NCI-H187 treated with DMSO at 0.1 percent for 48 hours (cell line): ENCODE measurements at regions not wholly inside any gene's neighbourhood (a gene's known extent, or its start where the extent isn't known, plus 50 kb on each side); places are given as distances from the start of the nearest gene placed in this dataset.

Experiments
- DNase-seq: peaks from one replicate; lab custom pipeline; 2025; lab: John Stamatoyannopoulos, UW

DNA sequence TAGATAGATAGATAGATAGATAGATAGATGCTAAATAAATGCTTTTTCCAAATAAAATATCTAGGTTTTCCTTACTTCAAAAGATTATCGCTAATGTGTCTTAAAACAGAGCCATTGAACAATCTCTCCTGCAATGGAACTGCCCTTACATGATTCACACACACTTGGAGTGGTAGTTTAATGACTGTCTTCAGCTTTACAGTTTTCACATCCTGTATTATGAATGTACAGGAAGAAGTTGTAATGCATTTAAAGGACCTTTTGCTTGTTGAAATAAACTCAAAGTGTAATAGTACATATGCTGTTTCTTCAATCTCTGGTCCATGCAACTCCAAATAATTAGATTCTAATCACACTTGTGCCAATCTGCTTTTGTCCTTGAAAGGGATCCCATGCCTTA is 797.6 kb upstream of the CDH2 start:
- DNase-seq, result no peak

- no peak for DNase-seq
These were observed 796.4 kb upstream of the CDH2 start for GRCh38 chr18:28973324-28973723.

DNA sequence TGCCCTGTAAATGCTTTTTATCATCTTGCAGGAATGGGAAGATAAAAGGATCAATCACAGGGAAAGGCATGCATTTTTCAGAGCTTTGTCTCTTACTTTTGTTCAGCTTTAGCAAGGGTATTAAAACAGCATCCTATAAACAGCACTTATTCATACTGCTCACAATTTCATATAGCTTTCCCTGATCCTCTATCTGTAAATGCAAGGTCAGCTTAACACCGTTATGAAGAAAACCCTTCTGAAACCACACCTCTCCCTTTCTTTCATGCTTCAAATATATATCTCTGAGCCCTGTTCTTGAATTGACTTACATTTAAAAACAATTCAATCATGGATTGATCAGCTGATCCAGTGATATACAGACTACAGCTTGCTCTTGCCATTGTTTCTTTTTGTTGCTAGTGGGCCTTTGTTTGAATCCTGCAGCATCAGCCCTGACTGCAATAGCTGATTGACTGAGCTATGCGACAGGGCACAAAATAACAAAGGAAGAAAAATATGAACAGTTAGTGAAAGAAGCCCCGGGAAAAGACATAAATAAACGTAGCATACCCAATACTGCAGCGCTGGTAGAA is 795.5 kb upstream of the CDH2 start:
- no peak for DNase-seq

DNA sequence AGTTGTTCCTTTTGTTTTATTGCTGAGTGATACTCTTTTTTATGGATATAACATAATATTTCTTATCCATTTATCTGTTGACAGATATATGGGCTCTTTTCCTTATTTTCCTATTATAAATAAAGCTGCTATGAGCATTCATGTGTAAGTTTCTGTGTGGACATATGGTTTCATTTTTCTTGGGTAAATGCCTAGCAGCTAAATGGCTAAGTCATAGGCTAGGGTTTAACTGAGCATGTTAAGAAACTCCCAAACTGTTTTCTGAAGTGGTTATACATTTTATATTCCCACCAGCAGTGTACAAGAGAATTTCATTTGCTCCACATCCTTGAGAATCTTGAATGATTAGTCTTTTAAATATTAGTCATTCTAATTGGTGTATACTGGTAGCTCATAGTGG is 786.6 kb upstream of the CDH2 start:
- no peak for DNase-seq

DNA sequence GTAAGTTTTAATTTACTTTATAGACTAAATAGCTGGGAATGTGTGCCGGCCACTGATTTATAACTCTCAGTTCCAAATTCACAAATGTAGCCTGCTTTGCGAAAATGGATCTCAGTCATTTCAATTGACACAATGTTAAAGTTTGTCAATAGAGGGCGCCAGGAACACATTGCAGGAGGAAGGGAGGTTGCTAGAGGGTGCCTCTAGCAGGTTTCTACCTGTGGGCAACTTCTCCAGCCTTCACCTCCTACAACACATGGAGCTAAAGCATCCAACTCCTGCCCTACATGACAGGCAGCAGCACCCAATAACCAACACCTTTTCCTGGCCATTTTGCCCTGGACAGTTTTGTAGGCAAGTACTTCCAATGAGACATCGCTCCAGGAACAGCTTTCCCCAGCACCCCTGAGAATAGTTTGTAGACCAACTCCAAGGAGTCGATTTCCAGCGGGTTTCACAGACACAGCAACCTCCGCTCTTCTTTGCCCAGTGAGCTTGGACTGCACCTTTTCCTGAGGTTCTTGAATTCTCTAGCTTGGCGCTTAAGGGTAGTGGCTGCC is 784.8 kb upstream of the CDH2 start:
- DNase-seq, result no peak

DNA sequence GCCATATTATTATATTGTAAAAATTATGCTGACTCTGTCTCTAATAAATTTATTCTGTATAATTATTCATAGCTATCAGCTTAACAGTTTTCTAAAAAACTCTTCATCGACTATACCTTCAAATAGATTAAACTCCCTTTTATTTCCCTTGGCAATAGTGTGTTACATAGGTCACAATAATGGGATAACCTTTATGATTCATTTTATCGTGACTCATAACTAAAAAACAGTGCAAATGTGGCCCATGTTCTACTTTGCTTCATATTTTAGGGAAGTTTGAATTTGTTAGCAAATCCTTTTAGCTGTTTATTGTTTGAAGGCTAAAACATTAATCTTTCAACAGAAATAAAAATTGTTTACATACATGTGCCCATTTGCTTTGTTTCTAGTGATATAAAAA is 783.2 kb upstream of the CDH2 start:
- DNase-seq, result no peak

- no peak for DNase-seq
These were observed 775.4 kb upstream of the CDH2 start for GRCh38 chr18:28952339-28952738.

DNA sequence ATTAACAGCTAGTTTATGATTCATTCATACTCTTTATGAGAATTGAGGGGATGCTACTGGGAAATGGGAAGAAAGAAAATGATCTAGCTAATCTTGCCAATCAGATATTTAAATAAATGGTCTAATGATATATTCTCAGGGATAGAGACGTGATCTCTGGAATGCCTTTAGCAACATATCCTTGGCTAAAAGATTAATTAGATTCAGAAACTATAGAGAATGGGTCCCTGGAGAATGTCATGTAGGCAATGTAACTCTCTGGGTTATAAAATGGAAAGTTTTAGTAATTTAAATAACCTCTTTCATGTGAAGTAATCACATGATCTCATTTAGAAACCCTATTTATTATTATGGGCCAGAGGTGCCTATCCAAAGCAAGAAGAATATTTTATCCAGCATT is 771.0 kb upstream of the CDH2 start:
- no peak for DNase-seq

DNA sequence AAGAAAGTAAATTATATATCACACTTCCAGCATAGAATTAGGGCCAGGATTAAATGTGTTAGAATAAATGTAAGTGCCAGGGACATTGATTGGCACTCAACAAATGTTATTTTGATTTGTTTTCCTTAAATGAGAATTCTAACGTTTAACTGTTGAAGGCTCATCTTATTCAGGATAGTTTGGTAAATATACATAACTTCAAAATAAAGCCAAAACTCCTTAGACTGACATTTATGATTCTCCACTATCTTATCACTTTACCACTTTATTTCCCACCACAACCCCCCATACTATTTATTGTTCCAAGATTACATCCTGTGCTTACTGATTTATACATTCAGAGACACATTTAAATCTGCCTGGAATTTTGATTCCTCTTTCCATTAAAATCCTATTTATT is 769.5 kb upstream of the CDH2 start:
- DNase-seq, result no peak

- DNase-seq, result no peak
These were observed 746.0 kb upstream of the CDH2 start for GRCh38 chr18:28922936-28923335.

DNA sequence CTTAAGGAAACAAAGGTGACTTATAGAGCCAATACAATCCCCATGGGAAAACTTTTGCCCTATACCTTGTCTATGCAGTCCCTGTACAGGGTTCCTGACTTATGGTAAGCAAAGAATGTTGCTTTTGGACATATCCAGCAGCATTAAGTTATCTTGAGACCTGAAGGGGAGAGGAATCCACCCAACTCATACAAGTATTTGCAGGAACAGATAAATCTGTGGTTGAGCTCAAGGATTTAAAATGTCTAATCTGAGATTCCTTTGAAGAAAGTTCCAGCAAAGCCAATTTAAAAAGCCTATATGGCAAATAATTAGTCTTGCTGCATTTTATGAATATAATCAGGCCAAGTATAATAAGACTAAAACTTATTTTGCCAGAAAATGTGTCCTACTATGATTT is 739.5 kb upstream of the CDH2 start:
- DNase-seq, result no peak

DNA sequence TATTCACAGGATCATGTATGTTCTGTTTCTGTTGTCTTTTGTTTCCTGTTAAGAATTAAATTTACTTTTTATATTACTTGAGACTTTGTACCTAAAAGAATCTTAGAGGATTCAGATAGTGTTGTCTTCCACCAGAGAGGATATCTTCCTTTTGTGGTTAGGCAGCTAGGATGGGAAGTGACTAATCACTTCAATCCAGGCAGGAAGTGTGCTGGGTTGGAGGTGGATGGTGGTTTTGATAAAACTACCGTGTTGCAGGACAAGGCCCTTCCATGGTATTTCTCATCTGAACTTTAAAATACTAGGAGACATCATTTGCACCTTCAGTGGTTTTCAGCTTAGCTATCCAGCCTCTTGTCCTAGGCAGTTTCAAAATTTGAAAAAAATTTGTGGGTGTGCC is 728.6 kb upstream of the CDH2 start:
- DNase-seq, result no peak

GRCh38 chr18:28904789-28905364 is 727.9 kb upstream of the CDH2 start:
- DNase-seq, result no peak

DNA sequence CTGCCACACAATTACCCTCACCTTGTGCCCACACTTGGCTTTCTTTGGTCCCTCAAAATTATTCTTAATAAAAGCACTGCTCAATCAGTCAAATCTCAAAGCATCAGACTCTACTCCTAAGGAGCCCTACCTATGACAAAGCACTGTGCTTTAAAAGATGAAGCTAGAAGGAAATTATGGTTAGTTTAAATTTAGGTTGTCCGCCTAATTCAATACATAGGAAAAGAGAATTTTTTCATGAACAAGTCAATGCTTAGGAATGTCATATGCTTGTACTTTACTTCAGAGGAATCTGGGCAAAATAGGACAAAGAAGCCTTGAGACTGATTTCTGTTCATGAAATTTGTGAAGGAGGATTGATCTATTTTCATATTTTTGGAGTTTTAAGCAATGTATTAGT is 726.4 kb upstream of the CDH2 start:
- DNase-seq, result no peak

GRCh38 chr18:28890791-28891190 is 713.9 kb upstream of the CDH2 start:
- DNase-seq, result no peak

GRCh38 chr18:28884304-28884703 is 707.4 kb upstream of the CDH2 start:
- DNase-seq, result no peak

- no peak for DNase-seq
These were observed 703.9 kb upstream of the CDH2 start for GRCh38 chr18:28880856-28881255.

- DNase-seq, result no peak
These were observed 698.1 kb upstream of the CDH2 start for GRCh38 chr18:28875059-28875458.

DNA sequence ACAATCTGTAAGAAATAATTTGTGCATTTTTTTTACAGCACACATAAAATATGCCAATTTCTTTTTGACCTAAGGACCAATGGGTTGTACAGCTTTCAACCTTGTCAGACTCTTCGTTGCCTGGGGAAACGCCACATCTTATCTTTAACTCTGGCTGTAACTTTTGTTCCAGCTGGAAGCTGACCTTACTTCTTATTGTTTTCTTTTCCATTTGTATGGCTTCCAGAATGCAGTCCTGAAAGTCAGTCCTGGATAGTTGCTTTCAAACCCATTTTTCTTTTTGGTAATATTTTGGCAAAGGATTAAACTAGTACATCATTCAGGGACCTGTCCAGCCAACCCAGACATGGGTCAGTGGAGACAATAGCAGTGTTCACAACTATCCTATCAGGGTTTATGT is 686.5 kb upstream of the CDH2 start:
- no peak for DNase-seq

- no peak for DNase-seq
These were observed 681.3 kb upstream of the CDH2 start for GRCh38 chr18:28858248-28858647.

DNA sequence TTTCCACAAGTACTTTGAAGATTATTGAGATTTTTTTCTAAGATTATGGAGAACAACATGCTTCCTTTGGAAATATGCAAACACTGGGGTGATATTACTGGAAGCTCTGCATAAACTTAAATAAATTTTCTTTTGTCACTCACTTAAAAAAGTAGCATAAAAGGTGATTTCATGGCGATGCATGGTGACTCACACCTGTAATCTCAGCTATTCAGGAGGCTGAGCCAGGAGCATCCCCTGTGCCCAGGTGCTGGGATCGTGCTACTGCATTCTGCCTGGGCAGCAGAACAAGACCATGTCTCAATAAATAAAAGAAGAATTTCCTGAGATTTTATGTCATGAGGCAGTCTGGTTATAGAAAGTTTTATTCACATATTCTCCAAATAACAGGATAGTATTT is 679.1 kb upstream of the CDH2 start:
- DNase-seq, result no peak

DNA sequence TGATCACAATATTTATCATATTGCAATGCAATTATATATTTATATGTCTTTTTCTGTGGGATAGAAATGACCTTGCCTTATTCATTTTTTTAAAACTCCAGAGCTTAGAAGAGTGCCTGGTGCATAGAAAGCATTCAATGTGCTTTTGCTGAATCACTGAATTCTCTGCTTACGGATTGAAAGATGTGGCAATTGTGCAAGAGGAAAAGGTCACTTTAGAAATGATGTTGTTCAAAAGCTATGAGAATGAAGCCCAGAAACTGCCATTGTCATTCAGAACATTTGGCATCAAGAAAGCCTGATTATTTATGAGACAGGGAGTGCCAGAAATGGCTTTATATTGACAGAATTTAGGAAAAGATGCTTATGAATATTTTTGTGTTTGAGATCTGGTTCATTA is 678.6 kb upstream of the CDH2 start:
- DNase-seq, result no peak

DNA sequence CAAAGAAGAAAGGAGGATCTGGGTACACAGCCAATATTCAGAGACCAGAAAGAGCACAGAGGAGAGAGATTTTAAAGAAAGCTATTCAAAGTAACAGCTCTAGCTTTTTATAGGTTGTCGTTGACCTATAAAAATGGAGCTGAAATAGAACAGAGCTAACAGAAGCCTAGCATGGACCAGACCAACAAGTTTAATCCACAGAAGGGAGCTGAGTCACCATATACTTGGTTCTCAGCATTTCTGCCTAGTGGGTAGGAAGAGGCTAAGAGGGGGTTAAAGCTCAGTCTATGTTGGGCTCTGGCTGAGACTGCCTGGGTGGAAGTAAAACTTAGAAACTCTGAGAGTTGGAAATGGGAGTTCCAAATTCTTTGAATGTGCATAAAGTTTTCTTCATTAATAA is 678.0 kb upstream of the CDH2 start:
- DNase-seq, result no peak

DNA sequence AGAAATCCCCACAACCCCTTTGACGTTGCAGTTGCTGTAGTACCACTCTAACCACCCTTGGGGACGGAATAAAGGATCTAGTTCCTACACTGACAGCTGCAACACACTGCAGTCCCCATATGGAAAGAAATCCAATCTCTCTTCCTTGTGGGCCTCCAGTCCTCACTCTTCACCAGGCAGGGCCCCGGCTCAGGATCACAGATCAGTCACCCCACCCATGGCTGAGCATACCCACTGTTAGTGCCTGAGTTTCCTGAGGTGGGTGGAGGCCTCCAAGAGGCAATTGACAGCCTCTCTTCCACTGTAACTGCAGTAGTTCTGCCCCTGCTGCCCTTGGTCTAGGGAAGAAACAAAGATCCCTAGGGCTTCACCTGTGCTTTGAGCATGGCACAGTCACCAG is 670.0 kb upstream of the CDH2 start:
- DNase-seq, result no peak
